H1 (cell line): ENCODE measurements at regions not wholly inside any gene's neighbourhood (a gene's known extent, or its start where the extent isn't known, plus 50 kb on each side); places are given as distances from the start of the nearest gene placed in this dataset.

Source experiments
- CTCF ChIA-PET: fragments of 300-600 bp; sonication (Branson Sonifier 250); formaldehyde crosslinking; loops from one replicate; lab custom pipeline; 2021; ENCODE audit not compliant: partially characterized antibody; lab: Charles Lee
- POLR2A ChIA-PET: fragments of 300-600 bp; sonication (Branson Sonifier 250); formaldehyde crosslinking; loops from one replicate; lab custom pipeline; 2021; ENCODE audit warnings: inconsistent platforms; ENCODE audit not compliant: partially characterized antibody; lab: Charles Lee
- DNase-seq, 2 experiments: peaks; one replicate each; pipeline versions ENCODE4 v3.0.0 to v3.0.0-alpha.2; 2010 to 2022; ENCODE audit warnings: low spot score in 2 of 2, low read depth in 1 of 2, mixed read lengths in 1 of 2
- FAIRE-seq: peaks from 2 replicates; lab custom pipeline; 2011; peaks lifted over from hg19 to GRCh38; lab: Jason Lieb, UNC
- H2AFZ ChIP-seq: 2 replicates; pipeline ENCODE4 v1.8.1; 2012; ENCODE audit warnings: low read length, inconsistent platforms
- H2AK5ac ChIP-seq: 2 replicates; pipeline ENCODE4 v1.6.1; 2013; ENCODE audit warnings: low read depth, low read length
- H2BK120ac ChIP-seq: replicated peaks from 2 replicates; pipeline ENCODE3; 2013; ENCODE audit warnings: low read depth, low read length, inconsistent platforms
- H2BK12ac ChIP-seq: 2 replicates; pipeline ENCODE4 v1.6.1; 2013; ENCODE audit warnings: low read depth, low read length
- H2BK15ac ChIP-seq: 2 replicates; pipeline ENCODE4 v1.6.1; 2013; ENCODE audit warnings: low read length
- H2BK20ac ChIP-seq: 2 replicates; pipeline ENCODE4 v1.6.1; 2013; ENCODE audit warnings: low read length
- H2BK5ac ChIP-seq: 2 replicates; pipeline ENCODE4 v1.6.1; 2013; ENCODE audit warnings: low read depth, low read length
- H3K14ac ChIP-seq: 2 replicates; pipeline ENCODE4 v1.6.1; 2013; ENCODE audit warnings: inconsistent platforms; ENCODE audit not compliant: insufficient read length
- H3K18ac ChIP-seq: 2 replicates; pipeline ENCODE4 v1.6.1; 2013; ENCODE audit warnings: low read length; ENCODE audit errors: extremely low read depth
- H3K23ac ChIP-seq: 2 replicates; pipeline ENCODE4 v1.6.1; 2013; ENCODE audit warnings: inconsistent platforms; ENCODE audit not compliant: insufficient read length
- H3K23me2 ChIP-seq: 2 replicates; pipeline ENCODE4 v1.6.1; 2013; ENCODE audit warnings: low read depth, low read length
- H3K27ac ChIP-seq: 2 replicates; pipeline ENCODE4 v1.6.1; 2011; ENCODE audit warnings: low read depth, low read length, inconsistent platforms
- H3K27me3 ChIP-seq, 4 experiments: replicated peaks in 1 of 4; 1 replicate in 1 of 4; 2 replicates in 3 of 4; pipeline versions ENCODE4 v1.6.1 to v1.8.1; 2011 to 2013; ENCODE audit warnings: low read length in 3 of 4, mild to moderate bottlenecking in 3 of 4, inconsistent platforms in 2 of 4, mixed read lengths in 2 of 4, moderate library complexity in 1 of 4; ENCODE audit not compliant: control insufficient read depth in 3 of 4, insufficient read depth in 3 of 4; ENCODE audit errors: extremely low read depth in 1 of 4
- H3K36me3 ChIP-seq, 4 experiments: 2 replicates each; pipeline versions ENCODE4 v1.6.1 to v1.8.1; 2011 to 2013; ENCODE audit warnings: mild to moderate bottlenecking in 4 of 4, low read length in 3 of 4, moderate library complexity in 2 of 4, control low read depth in 1 of 4, inconsistent platforms in 1 of 4; ENCODE audit not compliant: insufficient read depth in 4 of 4, control insufficient read depth in 2 of 4
- H3K4ac ChIP-seq: replicated peaks from 2 replicates; pipeline ENCODE3; 2013; ENCODE audit warnings: low read length, low read depth, mixed read lengths, inconsistent platforms; ENCODE audit not compliant: insufficient read length
- H3K4me1 ChIP-seq, 4 experiments: replicated peaks in 1 of 4; 1 replicate in 1 of 4; 2 replicates in 3 of 4; pipeline versions ENCODE4 v1.6.1 to v1.8.1; 2011 to 2013; ENCODE audit warnings: low read length in 3 of 4, inconsistent platforms in 2 of 4, mixed read lengths in 1 of 4; ENCODE audit not compliant: insufficient read depth in 4 of 4, control insufficient read depth in 3 of 4
- H3K4me2 ChIP-seq, 2 experiments: 2 replicates each; pipeline versions ENCODE4 v1.6.1 to v1.8.1; 2011 to 2013; ENCODE audit warnings: low read depth in 2 of 2, low read length in 2 of 2, control low read depth in 1 of 2, inconsistent platforms in 1 of 2, mild to moderate bottlenecking in 1 of 2; ENCODE audit not compliant: insufficient read depth in 1 of 2
- H3K4me3 ChIP-seq, 4 experiments: fragments of 200-600, 300-600 bp in 1 of 4; sonication (generic), shearing (Covaris generic), sonication (Bioruptor Twin) in 1 of 4; 2 replicates each; pipeline versions ENCODE4 v1.5.1 to v1.8.1; 2011 to 2016; ENCODE audit warnings: low read length in 4 of 4, low read depth in 3 of 4, control low read depth in 2 of 4, inconsistent platforms in 2 of 4, mild to moderate bottlenecking in 2 of 4, mixed read lengths in 1 of 4, moderate library complexity in 1 of 4; ENCODE audit not compliant: insufficient read depth in 2 of 4; ENCODE audit errors: extremely low read depth in 1 of 4
- H3K56ac ChIP-seq: replicated peaks from 2 replicates; pipeline ENCODE3; 2013; ENCODE audit warnings: low read depth, mild to moderate bottlenecking, mixed read lengths, low read length, inconsistent platforms; ENCODE audit not compliant: insufficient read length
- H3K79me1 ChIP-seq: 2 replicates; pipeline ENCODE4 v1.6.1; 2013; ENCODE audit warnings: low read depth, low read length, control low read depth
- H3K79me2 ChIP-seq, 2 experiments: 2 replicates each; pipeline versions ENCODE4 v1.6.1 to v1.8.1; 2012 to 2013; ENCODE audit warnings: low read length in 2 of 2, mild to moderate bottlenecking in 2 of 2, inconsistent platforms in 1 of 2; ENCODE audit not compliant: insufficient read depth in 2 of 2, control insufficient read depth in 1 of 2
- H3K9ac ChIP-seq, 4 experiments: replicated peaks in 1 of 4; 1 replicate in 1 of 4; 2 replicates in 3 of 4; pipeline versions ENCODE4 v1.6.1 to v1.8.1; 2011 to 2013; ENCODE audit warnings: low read depth in 3 of 4, low read length in 3 of 4, control low read depth in 2 of 4, mild to moderate bottlenecking in 2 of 4, moderate library complexity in 2 of 4, inconsistent platforms in 1 of 4; ENCODE audit errors: extremely low read depth in 1 of 4
- H3K9me3 ChIP-seq, 2 experiments: 2 replicates each; pipeline versions ENCODE4 v1.6.1 to v1.8.1; 2012 to 2013; ENCODE audit warnings: mild to moderate bottlenecking in 2 of 2, moderate library complexity in 2 of 2, control low read depth in 1 of 2, inconsistent platforms in 1 of 2, low read depth in 1 of 2, low read length in 1 of 2, mixed read lengths in 1 of 2; ENCODE audit not compliant: insufficient read depth in 2 of 2
- H4K20me1 ChIP-seq, 2 experiments: replicated peaks in 1 of 2; 2 replicates each; pipeline versions ENCODE3 to v1.8.1; 2011 to 2013; ENCODE audit warnings: inconsistent platforms in 2 of 2, low read length in 2 of 2, mild to moderate bottlenecking in 1 of 2; ENCODE audit not compliant: insufficient read depth in 2 of 2, control insufficient read depth in 1 of 2
- H4K5ac ChIP-seq: 2 replicates; pipeline ENCODE4 v1.6.1; 2013; ENCODE audit warnings: low read length, low read depth, mixed read lengths, inconsistent platforms; ENCODE audit not compliant: insufficient read length
- H4K8ac ChIP-seq: 2 replicates; pipeline ENCODE4 v1.8.0; 2013; ENCODE audit warnings: mild to moderate bottlenecking, moderate library complexity, low read length, inconsistent platforms; ENCODE audit not compliant: insufficient read depth; ENCODE audit errors: extremely low read depth
- H4K91ac ChIP-seq: replicated peaks from 2 replicates; pipeline ENCODE3; 2013; ENCODE audit warnings: low read length, mixed read lengths, inconsistent platforms; ENCODE audit not compliant: insufficient read length
- BCL11A ChIP-seq, 2 experiments: IDR thresholded peaks; one replicate each; pipeline ENCODE4 v1.6.1; 2011; ENCODE audit warnings: low read depth in 2 of 2, low read length in 2 of 2, mild to moderate bottlenecking in 2 of 2
- BRCA1 ChIP-seq: IDR thresholded peaks from 2 replicates; pipeline ENCODE4 v1.6.1; 2012; ENCODE audit warnings: low read depth, low read length, improper control_type of control experiment
- CBX5 ChIP-seq: fragments of 300-800, 300-1000 bp; sonication (generic); IDR thresholded peaks from 2 replicates; pipeline ENCODE4 v1.7.1; 2016; ENCODE audit warnings: antibody characterized with exemption, low read length, low read depth
- CHD1 ChIP-seq: IDR thresholded peaks from 2 replicates; pipeline ENCODE4 v1.6.1; 2012; ENCODE audit warnings: low read depth, low read length, improper control_type of control experiment
- CTCF ChIP-seq, 3 experiments: IDR thresholded peaks; 1 replicate in 2 of 3; 2 replicates in 1 of 3; pipeline versions ENCODE4 v1.5.1 to v1.6.1; 2011; ENCODE audit warnings: low read length in 3 of 3, mild to moderate bottlenecking in 3 of 3, inconsistent platforms in 2 of 3, low read depth in 1 of 3, moderate library complexity in 1 of 3; ENCODE audit not compliant: insufficient read depth in 1 of 3; ENCODE audit errors: control extremely low read depth in 1 of 3
- GABPA ChIP-seq: IDR thresholded peaks from 2 replicates; pipeline ENCODE4 v1.6.1; 2011; ENCODE audit warnings: mild to moderate bottlenecking, low read length, moderate library complexity, borderline replicate concordance; ENCODE audit not compliant: insufficient read depth
- HDAC6 ChIP-seq: IDR thresholded peaks from one replicate; pipeline ENCODE4 v1.7.1; 2012; ENCODE audit warnings: low read depth, mild to moderate bottlenecking, inconsistent platforms, low read length, moderate library complexity
- NANOG ChIP-seq: IDR thresholded peaks from 2 replicates; pipeline ENCODE4 v1.6.1; 2011; ENCODE audit warnings: low read length, low read depth, mild to moderate bottlenecking, inconsistent platforms; ENCODE audit not compliant: insufficient read depth, poor library complexity, severe bottlenecking
- PHF8 ChIP-seq: fragments of 200-600 bp; sonication (generic); conservative IDR thresholded peaks from 2 replicates; pipeline ENCODE4 v1.7.1; 2012; ENCODE audit warnings: low read depth, mild to moderate bottlenecking, inconsistent platforms, low read length, moderate library complexity
- RBBP5 ChIP-seq: IDR thresholded peaks from 2 replicates; pipeline ENCODE4 v1.7.1; 2012; ENCODE audit warnings: low read depth, mild to moderate bottlenecking, inconsistent platforms, low read length, moderate library complexity, borderline replicate concordance
- SIRT6 ChIP-seq: IDR thresholded peaks from one replicate; pipeline ENCODE4 v1.7.1; 2012; ENCODE audit warnings: low read length, inconsistent platforms
- SP4 ChIP-seq: IDR thresholded peaks from 2 replicates; pipeline ENCODE4 v1.6.1; 2012; ENCODE audit warnings: low read length, inconsistent platforms
- TAF7 ChIP-seq: optimal IDR thresholded peaks from 2 replicates; pipeline ENCODE3; 2011; ENCODE audit warnings: low read depth, mild to moderate bottlenecking, inconsistent platforms, low read length, moderate library complexity, borderline replicate concordance
- WGBS, 2 experiments: shearing (Covaris generic) in 1 of 2; methylation state at CpG; one replicate each; pipeline versions ENCODE4 v1.1.6 to v1.1.7; 2013 to 2015; ENCODE audit warnings: low lambda C conversion rate in 2 of 2, mixed read lengths in 2 of 2, inconsistent platforms in 1 of 2, low coverage in 1 of 2, missing lambda C conversion rate in 1 of 2; ENCODE audit not compliant: insufficient replicate concordance in 2 of 2, insufficient coverage in 1 of 2, insufficient read length in 1 of 2; ENCODE audit errors: extremely low coverage in 1 of 2, missing lambda C conversion rate in 1 of 2; 5-methylcytosine and 5-hydroxymethylcytosine counted together

DNA sequence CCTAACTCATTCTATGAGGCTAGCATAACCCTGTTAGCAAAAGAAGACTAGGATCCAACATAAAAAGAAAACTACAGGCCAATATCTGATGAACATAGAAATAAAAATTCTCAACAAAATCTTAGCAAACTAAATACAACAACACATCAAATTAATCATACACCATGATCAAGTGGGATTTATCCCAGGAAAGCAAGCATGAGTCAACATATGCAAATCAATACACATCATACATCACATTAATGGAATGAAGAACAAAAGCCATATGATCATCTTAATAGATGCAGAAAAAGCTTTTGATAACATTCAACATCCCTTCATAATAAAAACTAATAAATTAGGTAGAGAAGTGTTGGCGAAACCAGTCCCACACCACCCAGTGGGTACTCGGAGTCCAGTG lies 136.1 kb upstream of the MME start:
- Histone ChIP-seq H3K14ac (no peak overlapping the region), H2BK12ac (no peak overlapping the region), H3K4ac (no peak overlapping the region), H3K36me3 (no peaks in the 10 kb centered on the region), H4K8ac (no peak overlapping the region), H2AK5ac (no peak overlapping the region), H4K91ac (no peak overlapping the region), H3K18ac (no peak overlapping the region), H3K23ac (no peak overlapping the region), H3K4me2 (no peak overlapping the region), H2BK5ac (no peak overlapping the region), H2BK120ac (no peak overlapping the region), H3K79me1 (no peaks in the 10 kb centered on the region), H3K9ac (no peak overlapping the region), H2BK20ac (no peak overlapping the region), H3K27ac (no peak overlapping the region), H4K20me1 (no peaks in the 10 kb centered on the region), H3K56ac (no peak overlapping the region), H2BK15ac (no peak overlapping the region), H4K5ac (no peak overlapping the region), H3K79me2 (no peaks in the 10 kb centered on the region), H3K9me3 (no peaks in the 10 kb centered on the region), H3K4me3 (no peak overlapping the region), H2AFZ (no peak overlapping the region; the same call in 1 of the 2 replicates), H3K4me1 (no peaks in the 10 kb centered on the region), H3K27me3 (no peaks in the 10 kb centered on the region), H3K23me2 (no peaks in the 10 kb centered on the region)
- ChIA-PET CTCF (no interaction called here), POLR2A (no interaction called here)
- FAIRE-seq (no peak), DNase-seq (no peak)
- 92% methylated on average over 2 of the region's 2 CpGs; no CpG with 5 or more reads in 1 of the 2 experiments for WGBS, 2 experiments
- TF ChIP-seq BRCA1 (no peak), TAF7 (no peak), BCL11A (IDR thresholded peaks at IDR 0.05; ENCODE audit: low read depth in 2 of 2, low read length in 2 of 2) (no peak), SIRT6 (no peak), PHF8 (no peak), CBX5 (no peak), SP4 (no peak), RBBP5 (no peak), CHD1 (no peak), NANOG (no peak), HDAC6 (no peak), GABPA (no peak), CTCF (IDR thresholded peaks at IDR 0.05; ENCODE audit: control extremely low read depth in 1 of 3, insufficient read depth in 1 of 3, low read depth in 1 of 3, low read length in 3 of 3) (no peak)
